ENCODE measurements at regions not wholly inside any gene's neighbourhood (a gene's known extent, or its start where the extent isn't known, plus 50 kb on each side); places are given as distances from the start of the nearest gene placed in this dataset.

- TF ChIP-seq CTCF (IDR thresholded peaks at IDR 0.05), result no peak
- DNase-seq (ENCODE audit: low spot score) (no peak), ATAC-seq (ENCODE audit: low FRiP score) (no peak)
These were observed 81.3 kb upstream of the LINC01488 start for GRCh38 chr11:69400140-69400539.

GRCh38 chr11:69400771-69401590 is 80.5 kb upstream of the LINC01488 start:
- ATAC-seq (ENCODE audit: low FRiP score) (no peak), DNase-seq (ENCODE audit: low spot score) (no peak)
- TF ChIP-seq CTCF (IDR thresholded peaks at IDR 0.05), result no peak

GRCh38 chr11:69401715-69402114 is 79.7 kb upstream of the LINC01488 start:
- no peak for DNase-seq (ENCODE audit: low spot score)
- TF ChIP-seq CTCF (IDR thresholded peaks at IDR 0.05), result no peak

GRCh38 chr11:69402251-69402887 is 79.1 kb upstream of the LINC01488 start:
- TF ChIP-seq CTCF (IDR thresholded peaks at IDR 0.05), result no peak
- DNase-seq (ENCODE audit: low spot score), result no peak
- ATAC-seq (ENCODE audit: low FRiP score), result no peak

More at GRCh38 chr11:69401715-69402114, 79.7 kb upstream of the LINC01488 start:
- ATAC-seq (ENCODE audit: low FRiP score), result no peak

GRCh38 chr11:69403556-69404215 is 77.8 kb upstream of the LINC01488 start:
- no peak for DNase-seq (ENCODE audit: low spot score)
- TF ChIP-seq CTCF (IDR thresholded peaks at IDR 0.05), result no peak
- ATAC-seq (ENCODE audit: low FRiP score), result no peak

GRCh38 chr11:69406060-69406459 is 75.4 kb upstream of the LINC01488 start:
- DNase-seq (ENCODE audit: low spot score) (no peak), ATAC-seq (ENCODE audit: low FRiP score) (no peak)
- TF ChIP-seq CTCF (IDR thresholded peaks at IDR 0.05), result no peak
